WTC11 (cell line): ENCODE measurements at regions not wholly inside any gene's neighbourhood (a gene's known extent, or its start where the extent isn't known, plus 50 kb on each side); places are given as distances from the start of the nearest gene placed in this dataset.

Experiments
- CTCF ChIP-seq: fragments of 200-600 bp; IDR thresholded peaks from 2 replicates; pipeline ENCODE4 v1.8.0; 2022; ENCODE audit warnings: antibody characterized with exemption
- ESRRA ChIP-seq: sonication (generic); formaldehyde crosslinking; IDR thresholded peaks from 2 replicates; pipeline ENCODE4 v1.8.1; 2022; ENCODE audit warnings: mild to moderate bottlenecking, missing genetic modification reagents, borderline replicate concordance
- ETV6 ChIP-seq: sonication (generic); formaldehyde crosslinking; IDR thresholded peaks from 2 replicates; pipeline ENCODE4 v1.8.1; 2022; ENCODE audit warnings: mild to moderate bottlenecking, missing genetic modification reagents
- JUN ChIP-seq: sonication (generic); formaldehyde crosslinking; IDR thresholded peaks from 2 replicates; pipeline ENCODE4 v1.8.0; 2023; ENCODE audit warnings: mild to moderate bottlenecking, missing genetic modification reagents
- MAX ChIP-seq: sonication (generic); formaldehyde crosslinking; IDR thresholded peaks from 2 replicates; pipeline ENCODE4 v1.8.0; 2022; ENCODE audit warnings: mild to moderate bottlenecking, missing genetic modification reagents
- ZNF121 ChIP-seq: sonication (generic); formaldehyde crosslinking; IDR thresholded peaks from 2 replicates; pipeline ENCODE4 v1.8.0; 2023; ENCODE audit warnings: missing genetic modification reagents
- ZNF512 ChIP-seq: sonication (generic); formaldehyde crosslinking; IDR thresholded peaks from 2 replicates; pipeline ENCODE4 v1.8.1; 2022; ENCODE audit warnings: missing genetic modification reagents, borderline replicate concordance
- TF ChIP-seq, protein P1 (sequence below): sonication (generic); formaldehyde crosslinking; IDR thresholded peaks from 2 replicates; pipeline ENCODE4 v1.8.0; 2023; ENCODE audit warnings: missing genetic modification reagents
- TF ChIP-seq, protein P2 (sequence below): sonication (generic); formaldehyde crosslinking; IDR thresholded peaks from 2 replicates; pipeline ENCODE4 v1.8.1; 2023; ENCODE audit warnings: mild to moderate bottlenecking, missing genetic modification reagents
- TF ChIP-seq, protein P3 (sequence below): fragments of 250-450 bp; sonication (Bioruptor Pico); conservative IDR thresholded peaks from 2 replicates; pipeline ENCODE4 v1.9.0; 2021; ENCODE audit warnings: mild to moderate bottlenecking

- TF ChIP-seq, protein P1, sequence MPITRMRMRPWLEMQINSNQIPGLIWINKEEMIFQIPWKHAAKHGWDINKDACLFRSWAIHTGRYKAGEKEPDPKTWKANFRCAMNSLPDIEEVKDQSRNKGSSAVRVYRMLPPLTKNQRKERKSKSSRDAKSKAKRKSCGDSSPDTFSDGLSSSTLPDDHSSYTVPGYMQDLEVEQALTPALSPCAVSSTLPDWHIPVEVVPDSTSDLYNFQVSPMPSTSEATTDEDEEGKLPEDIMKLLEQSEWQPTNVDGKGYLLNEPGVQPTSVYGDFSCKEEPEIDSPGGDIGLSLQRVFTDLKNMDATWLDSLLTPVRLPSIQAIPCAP = no peak
- TF ChIP-seq, protein P2, sequence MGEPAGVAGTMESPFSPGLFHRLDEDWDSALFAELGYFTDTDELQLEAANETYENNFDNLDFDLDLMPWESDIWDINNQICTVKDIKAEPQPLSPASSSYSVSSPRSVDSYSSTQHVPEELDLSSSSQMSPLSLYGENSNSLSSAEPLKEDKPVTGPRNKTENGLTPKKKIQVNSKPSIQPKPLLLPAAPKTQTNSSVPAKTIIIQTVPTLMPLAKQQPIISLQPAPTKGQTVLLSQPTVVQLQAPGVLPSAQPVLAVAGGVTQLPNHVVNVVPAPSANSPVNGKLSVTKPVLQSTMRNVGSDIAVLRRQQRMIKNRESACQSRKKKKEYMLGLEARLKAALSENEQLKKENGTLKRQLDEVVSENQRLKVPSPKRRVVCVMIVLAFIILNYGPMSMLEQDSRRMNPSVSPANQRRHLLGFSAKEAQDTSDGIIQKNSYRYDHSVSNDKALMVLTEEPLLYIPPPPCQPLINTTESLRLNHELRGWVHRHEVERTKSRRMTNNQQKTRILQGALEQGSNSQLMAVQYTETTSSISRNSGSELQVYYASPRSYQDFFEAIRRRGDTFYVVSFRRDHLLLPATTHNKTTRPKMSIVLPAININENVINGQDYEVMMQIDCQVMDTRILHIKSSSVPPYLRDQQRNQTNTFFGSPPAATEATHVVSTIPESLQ (CRISPR knock-in tag) = no peak
- no peak for TF ChIP-seq JUN (CRISPR knock-in tag)
- TF ChIP-seq, protein P3, sequence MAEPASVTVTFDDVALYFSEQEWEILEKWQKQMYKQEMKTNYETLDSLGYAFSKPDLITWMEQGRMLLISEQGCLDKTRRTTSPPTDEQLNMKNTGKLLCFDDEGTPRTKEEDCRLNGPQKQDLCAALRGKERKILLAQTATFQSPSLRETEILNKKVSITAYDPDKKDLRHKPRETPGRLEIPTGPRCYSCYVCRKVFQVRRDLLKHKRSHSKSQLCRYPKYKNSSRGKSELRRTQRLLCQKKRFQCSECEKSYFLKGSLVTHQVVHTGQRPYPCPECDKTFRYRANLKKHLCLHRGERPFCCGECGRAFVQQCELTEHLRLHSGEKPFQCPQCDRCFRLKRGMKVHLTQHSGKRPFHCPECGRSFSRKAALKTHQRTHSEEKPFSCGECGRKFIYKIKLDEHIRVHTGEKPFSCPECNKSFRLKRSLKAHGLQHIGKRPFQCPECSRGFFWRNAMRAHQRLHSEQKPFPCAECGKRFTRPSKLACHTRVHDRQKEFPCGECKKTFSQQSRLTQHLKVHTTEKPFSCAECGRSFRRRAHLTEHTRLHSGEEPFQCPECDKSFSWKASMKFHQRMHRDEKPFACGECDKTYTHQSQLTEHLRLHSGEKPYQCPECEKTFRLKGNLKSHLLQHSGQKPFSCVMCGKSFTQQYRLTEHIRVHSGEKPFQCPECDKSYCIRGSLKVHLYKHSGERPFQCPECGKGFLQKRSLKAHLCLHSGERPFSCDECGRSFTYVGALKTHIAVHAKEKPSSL (CRISPR knock-in tag) = no peak
- TF ChIP-seq CTCF = no peak
- no peak for TF ChIP-seq ZNF512 (CRISPR knock-in tag)
- no peak for TF ChIP-seq MAX (CRISPR knock-in tag)
- no peak for TF ChIP-seq ETV6 (CRISPR knock-in tag)
- no peak for TF ChIP-seq ZNF121 (CRISPR knock-in tag)
- TF ChIP-seq ESRRA = no peak
Measured at GRCh38 chr22:26945565-26945964, 288.2 kb downstream of the MIAT start.
